ENCODE measurements at regions not wholly inside any gene's neighbourhood (a gene's known extent, or its start where the extent isn't known, plus 50 kb on each side); places are given as distances from the start of the nearest gene placed in this dataset.

DNA sequence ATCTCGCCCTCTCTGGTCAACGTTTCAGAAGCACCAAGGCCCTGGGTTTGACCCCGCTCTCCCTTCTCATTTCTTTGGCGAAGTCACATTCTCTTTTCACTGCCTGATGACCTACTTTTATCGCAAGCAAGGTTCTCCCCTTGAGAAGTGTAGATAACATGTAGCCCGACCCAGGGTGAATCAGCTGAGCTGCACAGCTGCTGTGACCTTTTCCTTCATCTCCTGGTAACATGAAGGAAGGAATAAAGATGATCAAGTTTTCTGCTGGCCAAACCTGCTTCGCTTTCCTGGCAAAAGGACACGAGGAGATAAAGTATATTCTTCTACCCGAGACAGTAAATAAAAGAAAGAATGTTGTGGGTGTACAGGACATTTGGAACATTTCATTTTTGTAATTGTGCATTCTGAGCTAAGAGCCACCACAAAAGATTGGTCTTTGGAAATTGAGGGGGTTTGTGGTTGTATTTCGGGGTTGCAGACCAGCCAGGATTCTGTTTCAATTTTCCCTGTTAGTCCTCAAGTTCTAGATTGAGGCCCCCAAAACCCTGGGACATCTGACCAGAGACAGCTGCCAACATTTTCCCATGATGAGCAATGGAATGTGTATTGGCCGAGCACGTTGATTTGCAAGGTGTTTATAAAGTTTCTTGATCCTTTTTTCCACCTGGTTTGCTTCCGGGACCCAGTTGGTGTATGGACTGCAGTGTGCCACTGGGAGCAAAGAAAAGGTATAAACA is 155.1 kb upstream of the ZNF462 start:
- Histone ChIP-seq H3K36me3 (ENCODE audit: control insufficient read depth in 2 of 2, extremely low read depth in 1 of 2, insufficient read depth in 2 of 2, low read length in 2 of 2) (no peaks in the 10 kb centered on the region), H3K27me3 (ENCODE audit: control insufficient read depth, extremely low read depth, insufficient read depth, low read length) (no peaks in the 10 kb centered on the region), H2AFZ (ENCODE audit: control insufficient read depth, low read length) (no peak overlapping the region), H3K9ac (ENCODE audit: control insufficient read depth, extremely low read depth, insufficient read depth, low read length) (no peak overlapping the region), H4K20me1 (ENCODE audit: control insufficient read depth, extremely low read depth, insufficient read depth, low read length) (no peaks in the 10 kb centered on the region), H3K4me1 (ENCODE audit: control insufficient read depth, extremely low read depth, insufficient read depth, low read length) (no peaks in the 10 kb centered on the region), H3K9me1 (ENCODE audit: control insufficient read depth, extremely low read depth, insufficient read depth, low read length) (no peaks in the 10 kb centered on the region), H3K9me3 (ENCODE audit: control insufficient read depth, low read depth, low read length) (no peaks in the 10 kb centered on the region), H3K79me2 (ENCODE audit: control insufficient read depth, insufficient read depth, low read length) (no peaks in the 10 kb centered on the region), H3K4me3 (ENCODE audit: control insufficient read depth in 2 of 3, extremely low read depth in 1 of 3, insufficient read depth in 2 of 3, low read depth in 1 of 3, low read length in 3 of 3) (no peak overlapping the region), H3K27ac (ENCODE audit: control insufficient read depth, insufficient read depth, low read length) (no peak overlapping the region), H3K4me2 (ENCODE audit: control insufficient read depth, extremely low read depth, insufficient read depth, low read depth, low read length) (no peak overlapping the region)
- dilution Hi-C loops (cut with MboI; ENCODE audit: extremely low pct_ligation_motif_present, low sequenced_read_pairs), result no loop called here
- TF ChIP-seq, protein P1, sequence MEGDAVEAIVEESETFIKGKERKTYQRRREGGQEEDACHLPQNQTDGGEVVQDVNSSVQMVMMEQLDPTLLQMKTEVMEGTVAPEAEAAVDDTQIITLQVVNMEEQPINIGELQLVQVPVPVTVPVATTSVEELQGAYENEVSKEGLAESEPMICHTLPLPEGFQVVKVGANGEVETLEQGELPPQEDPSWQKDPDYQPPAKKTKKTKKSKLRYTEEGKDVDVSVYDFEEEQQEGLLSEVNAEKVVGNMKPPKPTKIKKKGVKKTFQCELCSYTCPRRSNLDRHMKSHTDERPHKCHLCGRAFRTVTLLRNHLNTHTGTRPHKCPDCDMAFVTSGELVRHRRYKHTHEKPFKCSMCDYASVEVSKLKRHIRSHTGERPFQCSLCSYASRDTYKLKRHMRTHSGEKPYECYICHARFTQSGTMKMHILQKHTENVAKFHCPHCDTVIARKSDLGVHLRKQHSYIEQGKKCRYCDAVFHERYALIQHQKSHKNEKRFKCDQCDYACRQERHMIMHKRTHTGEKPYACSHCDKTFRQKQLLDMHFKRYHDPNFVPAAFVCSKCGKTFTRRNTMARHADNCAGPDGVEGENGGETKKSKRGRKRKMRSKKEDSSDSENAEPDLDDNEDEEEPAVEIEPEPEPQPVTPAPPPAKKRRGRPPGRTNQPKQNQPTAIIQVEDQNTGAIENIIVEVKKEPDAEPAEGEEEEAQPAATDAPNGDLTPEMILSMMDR (optimal IDR thresholded peaks at IDR 0.05 in 1 of 3, IDR thresholded peaks at IDR 0.05 in 1 of 3, conservative IDR thresholded peaks at IDR 0.05 in 1 of 3; ENCODE audit: extremely low read depth in 1 of 3, insufficient read depth in 2 of 3, low read length in 3 of 3), result no peak
- no peak for TF ChIP-seq EZH2 (IDR thresholded peaks at IDR 0.05; ENCODE audit: low read length)
- FAIRE-seq (no peak), DNase-seq (ENCODE audit: low read depth, low spot score) (no peak)

DNA sequence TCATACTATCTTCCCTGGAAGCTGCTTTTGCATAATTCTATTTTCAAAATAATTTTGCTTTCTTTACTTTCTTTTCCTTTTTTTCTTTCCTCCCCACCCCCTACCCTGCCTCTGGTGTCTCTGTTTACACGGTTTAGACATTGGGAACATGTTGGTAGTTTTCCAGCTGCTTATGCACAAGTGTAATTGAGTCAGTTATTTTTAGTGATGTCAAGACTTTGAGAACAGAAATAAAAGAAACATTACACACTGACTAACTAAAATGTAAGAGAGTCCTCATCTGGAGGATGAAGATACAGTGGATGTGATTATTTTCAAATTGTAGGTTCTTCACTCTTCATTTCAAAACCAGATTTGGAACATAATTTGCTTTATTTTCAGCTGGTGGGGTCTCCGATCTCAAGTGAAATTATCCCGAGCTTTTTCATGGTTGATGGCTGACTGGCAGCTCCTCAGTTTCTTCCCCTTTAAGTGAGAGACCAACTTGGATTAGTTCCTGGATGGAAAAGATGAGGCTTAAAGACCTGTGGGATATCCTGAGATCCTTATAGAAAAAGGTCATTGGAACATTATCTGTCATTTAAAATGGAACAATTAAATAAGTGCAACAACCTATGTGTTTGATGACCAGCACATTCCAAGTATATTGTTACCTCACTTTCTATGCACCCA is 154.4 kb upstream of the ZNF462 start:
- Histone ChIP-seq H3K9ac (ENCODE audit: control insufficient read depth, extremely low read depth, insufficient read depth, low read length) (no peak overlapping the region), H3K27ac (ENCODE audit: control insufficient read depth, insufficient read depth, low read length) (no peak overlapping the region), H3K4me2 (ENCODE audit: control insufficient read depth, extremely low read depth, insufficient read depth, low read depth, low read length) (no peak overlapping the region), H3K79me2 (ENCODE audit: control insufficient read depth, insufficient read depth, low read length) (no peaks in the 10 kb centered on the region), H3K4me1 (ENCODE audit: control insufficient read depth, extremely low read depth, insufficient read depth, low read length) (no peaks in the 10 kb centered on the region), H3K36me3 (ENCODE audit: control insufficient read depth in 2 of 2, extremely low read depth in 1 of 2, insufficient read depth in 2 of 2, low read length in 2 of 2) (no peaks in the 10 kb centered on the region), H3K4me3 (ENCODE audit: control insufficient read depth in 2 of 3, extremely low read depth in 1 of 3, insufficient read depth in 2 of 3, low read depth in 1 of 3, low read length in 3 of 3) (no peak overlapping the region), H3K9me1 (ENCODE audit: control insufficient read depth, extremely low read depth, insufficient read depth, low read length) (no peaks in the 10 kb centered on the region), H3K9me3 (ENCODE audit: control insufficient read depth, low read depth, low read length) (no peaks in the 10 kb centered on the region), H4K20me1 (ENCODE audit: control insufficient read depth, extremely low read depth, insufficient read depth, low read length) (no peaks in the 10 kb centered on the region), H3K27me3 (ENCODE audit: control insufficient read depth, extremely low read depth, insufficient read depth, low read length) (no peaks in the 10 kb centered on the region), H2AFZ (ENCODE audit: control insufficient read depth, low read length) (no peak overlapping the region)
- TF ChIP-seq, protein P1 (optimal IDR thresholded peaks at IDR 0.05 in 1 of 3, IDR thresholded peaks at IDR 0.05 in 1 of 3, conservative IDR thresholded peaks at IDR 0.05 in 1 of 3; ENCODE audit: extremely low read depth in 1 of 3, insufficient read depth in 2 of 3, low read length in 3 of 3), result no peak
- no peak for TF ChIP-seq EZH2 (IDR thresholded peaks at IDR 0.05; ENCODE audit: low read length)
- FAIRE-seq, result no peak
- dilution Hi-C loops (cut with MboI; ENCODE audit: extremely low pct_ligation_motif_present, low sequenced_read_pairs), result no loop called here
- no peak for DNase-seq (ENCODE audit: low read depth, low spot score)
